Smooth muscle cell (in vitro differentiated cells): ENCODE measurements at regions not wholly inside any gene's neighbourhood (a gene's known extent, or its start where the extent isn't known, plus 50 kb on each side); places are given as distances from the start of the nearest gene placed in this dataset.

Source experiments
- DNase-seq: peaks from one replicate; lab custom pipeline; 2025; ENCODE audit not compliant: unreplicated experiment; lab: John Stamatoyannopoulos, UW
- H2AFZ ChIP-seq: fragments of 200-600 bp; sonication (generic); 2 replicates; pipeline ENCODE4 v1.6.0; 2016; ENCODE audit warnings: antibody characterized with exemption, low read depth, mild to moderate bottlenecking
- H3F3A ChIP-seq: fragments of 200-600 bp; sonication (generic); 2 replicates; pipeline ENCODE4 v1.6.0; 2017; ENCODE audit warnings: antibody characterized with exemption, low read depth
- H3K27ac ChIP-seq: fragments of 200-600 bp; sonication (generic); 2 replicates; pipeline ENCODE4 v1.5.1; 2016; ENCODE audit warnings: low read depth, mild to moderate bottlenecking
- H3K27me3 ChIP-seq: fragments of 200-600 bp; sonication (generic); 2 replicates; pipeline ENCODE4 v1.6.1; 2016; ENCODE audit warnings: low read depth, mild to moderate bottlenecking
- H3K36me3 ChIP-seq: fragments of 200-600 bp; sonication (generic); 2 replicates; pipeline ENCODE4 v1.5.1; 2016; ENCODE audit warnings: low read depth
- H3K4me1 ChIP-seq: fragments of 200-600 bp; sonication (generic); 2 replicates; pipeline ENCODE4 v1.5.1; 2016; ENCODE audit warnings: low read depth
- H3K4me2 ChIP-seq: fragments of 200-600 bp; sonication (generic); 2 replicates; pipeline ENCODE4 v1.6.0; 2016; ENCODE audit warnings: mild to moderate bottlenecking
- H3K4me3 ChIP-seq: fragments of 200-600 bp; sonication (generic); 2 replicates; pipeline ENCODE4 v1.5.1; 2016; ENCODE audit warnings: mild to moderate bottlenecking
- H3K79me2 ChIP-seq: fragments of 200-600 bp; sonication (generic); 2 replicates; pipeline ENCODE4 v1.6.0; 2016; ENCODE audit warnings: low read depth, mild to moderate bottlenecking
- H3K9ac ChIP-seq: fragments of 200-600 bp; sonication (generic); 2 replicates; pipeline ENCODE4 v1.6.0; 2016; ENCODE audit warnings: low read depth
- H3K9me3 ChIP-seq: fragments of 200-600 bp; sonication (generic); replicated peaks from 2 replicates; pipeline ENCODE4 v1.5.1; 2016; ENCODE audit warnings: low read depth
- H4K20me1 ChIP-seq: fragments of 200-600 bp; sonication (generic); 2 replicates; pipeline ENCODE4 v1.6.0; 2016; ENCODE audit warnings: low read depth
- WGBS: methylation state at CpG from one replicate; pipeline ENCODE4 v1.1.7; 2016; ENCODE audit warnings: low lambda C conversion rate; 5-methylcytosine and 5-hydroxymethylcytosine counted together
- TF ChIP-seq, protein P1 (sequence below): fragments of 200-600 bp; sonication (generic); IDR thresholded peaks from 2 replicates; pipeline ENCODE4 v1.5.1; 2017; ENCODE audit warnings: borderline replicate concordance, mild to moderate bottlenecking, antibody characterized with exemption; ENCODE audit not compliant: insufficient read depth, poor library complexity, severe bottlenecking

- no peaks in the 10 kb centered on the region for H3K27me3 ChIP-seq
- H3K79me2 ChIP-seq: no peaks in the 10 kb centered on the region
- no peak overlapping the region for H3K4me3 ChIP-seq
- H3K27ac ChIP-seq: no peak overlapping the region
- H3K36me3 ChIP-seq: no peaks in the 10 kb centered on the region
- H3K9me3 ChIP-seq: no peaks in the 10 kb centered on the region
- no peaks in the 10 kb centered on the region for H4K20me1 ChIP-seq
- H3K4me2 ChIP-seq: no peak overlapping the region
- H3F3A ChIP-seq: no peaks in the 10 kb centered on the region
- H3K9ac ChIP-seq: no peak overlapping the region
- DNase-seq: no peak
- H3K4me1 ChIP-seq: no peaks in the 10 kb centered on the region
- WGBS: 100% methylated on average over 1 of the region's 1 CpG
- TF ChIP-seq, protein P1, sequence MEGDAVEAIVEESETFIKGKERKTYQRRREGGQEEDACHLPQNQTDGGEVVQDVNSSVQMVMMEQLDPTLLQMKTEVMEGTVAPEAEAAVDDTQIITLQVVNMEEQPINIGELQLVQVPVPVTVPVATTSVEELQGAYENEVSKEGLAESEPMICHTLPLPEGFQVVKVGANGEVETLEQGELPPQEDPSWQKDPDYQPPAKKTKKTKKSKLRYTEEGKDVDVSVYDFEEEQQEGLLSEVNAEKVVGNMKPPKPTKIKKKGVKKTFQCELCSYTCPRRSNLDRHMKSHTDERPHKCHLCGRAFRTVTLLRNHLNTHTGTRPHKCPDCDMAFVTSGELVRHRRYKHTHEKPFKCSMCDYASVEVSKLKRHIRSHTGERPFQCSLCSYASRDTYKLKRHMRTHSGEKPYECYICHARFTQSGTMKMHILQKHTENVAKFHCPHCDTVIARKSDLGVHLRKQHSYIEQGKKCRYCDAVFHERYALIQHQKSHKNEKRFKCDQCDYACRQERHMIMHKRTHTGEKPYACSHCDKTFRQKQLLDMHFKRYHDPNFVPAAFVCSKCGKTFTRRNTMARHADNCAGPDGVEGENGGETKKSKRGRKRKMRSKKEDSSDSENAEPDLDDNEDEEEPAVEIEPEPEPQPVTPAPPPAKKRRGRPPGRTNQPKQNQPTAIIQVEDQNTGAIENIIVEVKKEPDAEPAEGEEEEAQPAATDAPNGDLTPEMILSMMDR: no peak
- no peak overlapping the region for H2AFZ ChIP-seq
Observed at GRCh38 chr5:99004960-99005359, 76.2 kb upstream of the CHD1 start.

DNA sequence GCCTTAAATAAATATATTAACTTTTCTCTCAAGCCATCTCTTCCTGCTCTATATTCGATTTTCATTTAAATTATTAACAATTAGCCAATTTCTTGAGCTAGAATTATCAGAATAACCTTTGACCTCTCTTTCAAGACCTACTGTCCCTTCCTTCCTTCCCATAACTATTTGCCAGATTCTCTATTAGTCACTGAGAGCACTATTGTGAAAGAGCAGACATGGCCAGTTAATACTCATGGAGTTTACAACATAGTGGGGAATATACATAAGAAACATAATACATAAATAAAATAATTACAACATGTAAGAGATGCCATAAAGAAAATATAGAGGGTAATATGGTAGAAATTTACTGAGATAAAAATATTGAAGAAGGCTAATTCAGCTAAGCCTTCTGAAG lies 72.1 kb upstream of the CHD1 start:
- no peak for DNase-seq
- H3K4me1 ChIP-seq: no peaks in the 10 kb centered on the region

DNA sequence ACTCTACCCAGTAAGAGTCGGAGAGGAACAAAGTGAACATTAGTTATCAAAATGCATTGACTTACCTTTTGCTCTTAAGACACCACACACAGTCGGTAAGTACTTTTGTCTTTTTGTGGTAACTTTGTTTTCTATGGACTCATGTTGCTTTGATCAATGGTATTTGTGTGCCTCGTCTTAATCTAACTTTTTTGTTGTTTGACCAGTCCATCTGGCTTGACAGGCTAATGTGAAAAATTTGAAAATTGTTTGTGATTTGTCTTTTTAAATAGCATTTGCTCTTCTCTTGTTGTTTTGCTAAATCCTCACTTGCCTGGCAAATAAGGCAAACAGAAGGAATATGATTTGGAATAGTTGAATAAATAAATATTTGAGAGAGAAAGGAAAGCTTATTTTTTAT lies 71.4 kb upstream of the CHD1 start:
- Histone ChIP-seq H3K4me2 (peak overlapping the region; percentile 4), H4K20me1 (no peaks in the 10 kb centered on the region), H3K27me3 (no peaks in the 10 kb centered on the region), H3K9me3 (no peaks in the 10 kb centered on the region), H3K79me2 (no peaks in the 10 kb centered on the region), H3K36me3 (no peaks in the 10 kb centered on the region), H3F3A (no peaks in the 10 kb centered on the region), H3K9ac (no peak overlapping the region), H3K27ac (no peak overlapping the region), H3K4me3 (no peak overlapping the region), H3K4me1 (no peaks in the 10 kb centered on the region), H2AFZ (no peak overlapping the region)
- 71% methylated on average over 3 of the region's 3 CpGs for WGBS
- TF ChIP-seq, protein P1: no peak
- DNase-seq: no peak

More for the DNA sequence above, 72.1 kb upstream of the CHD1 start:
- Histone ChIP-seq H3K4me3 (no peak overlapping the region), H3K79me2 (no peaks in the 10 kb centered on the region), H3K36me3 (no peaks in the 10 kb centered on the region), H2AFZ (no peak overlapping the region), H3K9me3 (no peaks in the 10 kb centered on the region), H3K4me2 (no peak overlapping the region), H3F3A (no peaks in the 10 kb centered on the region), H3K27ac (no peak overlapping the region), H3K9ac (no peak overlapping the region), H3K27me3 (no peaks in the 10 kb centered on the region), H4K20me1 (no peaks in the 10 kb centered on the region)
- WGBS: 71% methylated on average over 1 of the region's 1 CpG
- TF ChIP-seq, protein P1: no peak

- no peak overlapping the region for H3K27ac ChIP-seq
- no peaks in the 10 kb centered on the region for H3K27me3 ChIP-seq
- H3K36me3 ChIP-seq: no peaks in the 10 kb centered on the region
- no peaks in the 10 kb centered on the region for H4K20me1 ChIP-seq
- H3K79me2 ChIP-seq: no peaks in the 10 kb centered on the region
- H2AFZ ChIP-seq: no peak overlapping the region
- TF ChIP-seq, protein P1: no peak
- no peaks in the 10 kb centered on the region for H3K9me3 ChIP-seq
- H3F3A ChIP-seq: no peaks in the 10 kb centered on the region
- no peak for DNase-seq
- no peak overlapping the region for H3K9ac ChIP-seq
- 80% methylated on average over 4 of the region's 4 CpGs for WGBS
- no peak overlapping the region for H3K4me3 ChIP-seq
- no peaks in the 10 kb centered on the region for H3K4me1 ChIP-seq
- H3K4me2 ChIP-seq: no peak overlapping the region
Observed at GRCh38 chr5:98999631-99000030, 70.8 kb upstream of the CHD1 start.
